Globus pallidus (tissue), 1 donor: ENCODE measurements at regions not wholly inside any gene's neighbourhood (a gene's known extent, or its start where the extent isn't known, plus 50 kb on each side); places are given as distances from the start of the nearest gene placed in this dataset.
"Not testable (repeated sequence)": the region's sequence is repeated elsewhere in the genome, so short reads cannot be mapped to it uniquely, and the experiment has no call there.

Source experiments
- DNase-seq: peaks from one replicate; pipeline ENCODE4 v3.0.0-alpha.2; 2015; ENCODE audit warnings: low spot score

- DNase-seq, result no peak
Observed at GRCh38 chr1:171397851-171398469, 84.0 kb downstream of the FMO4 start.

- DNase-seq, result no peak
Observed at GRCh38 chr1:171403393-171403792, 81.9 kb upstream of the PRRC2C start.

DNA sequence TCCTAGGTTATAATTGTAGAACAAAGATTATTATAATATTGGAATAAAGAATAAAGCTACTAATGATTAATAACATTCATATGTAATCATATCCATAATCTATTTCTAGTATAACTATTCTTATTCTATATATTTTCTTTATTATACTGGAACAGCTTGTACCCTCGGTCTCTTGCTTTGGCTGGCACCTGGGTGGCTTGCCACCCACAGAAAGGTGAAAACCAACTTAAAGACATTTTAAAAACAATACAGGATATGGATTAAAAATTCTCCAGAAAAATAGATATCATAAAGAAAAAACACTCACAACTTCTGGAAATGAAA is 80.0 kb upstream of the PRRC2C start:
- DNase-seq, result no peak

GRCh38 chr1:171413557-171413956 is 71.8 kb upstream of the PRRC2C start:
- DNase-seq, result not testable (repeated sequence)

GRCh38 chr1:171418546-171418945 is 66.8 kb upstream of the PRRC2C start:
- DNase-seq, result no peak

DNA sequence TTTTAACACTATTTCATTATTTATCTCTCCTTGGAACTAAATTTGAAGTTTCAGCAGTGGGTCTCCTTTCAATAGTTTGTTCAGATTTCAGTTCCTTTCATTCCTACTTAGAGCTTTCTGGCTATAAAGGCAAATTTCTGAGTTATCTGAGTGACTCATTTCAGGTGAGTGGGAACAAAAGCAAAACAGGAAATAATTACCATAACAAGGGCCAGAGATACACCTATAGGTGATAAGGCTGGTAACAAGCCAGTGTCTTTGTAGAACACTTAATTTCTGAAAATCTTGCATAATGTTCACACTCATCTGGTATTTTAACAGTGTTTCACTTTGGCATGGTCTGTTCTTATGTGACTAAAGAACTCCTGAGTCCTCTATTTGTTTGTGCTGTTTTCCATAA is 64.5 kb upstream of the PRRC2C start:
- no peak for DNase-seq

- no peak for DNase-seq
Observed at GRCh38 chr1:171421413-171422020, 63.8 kb upstream of the PRRC2C start.

GRCh38 chr1:171422511-171422910 is 62.8 kb upstream of the PRRC2C start:
- DNase-seq, result no peak

DNA sequence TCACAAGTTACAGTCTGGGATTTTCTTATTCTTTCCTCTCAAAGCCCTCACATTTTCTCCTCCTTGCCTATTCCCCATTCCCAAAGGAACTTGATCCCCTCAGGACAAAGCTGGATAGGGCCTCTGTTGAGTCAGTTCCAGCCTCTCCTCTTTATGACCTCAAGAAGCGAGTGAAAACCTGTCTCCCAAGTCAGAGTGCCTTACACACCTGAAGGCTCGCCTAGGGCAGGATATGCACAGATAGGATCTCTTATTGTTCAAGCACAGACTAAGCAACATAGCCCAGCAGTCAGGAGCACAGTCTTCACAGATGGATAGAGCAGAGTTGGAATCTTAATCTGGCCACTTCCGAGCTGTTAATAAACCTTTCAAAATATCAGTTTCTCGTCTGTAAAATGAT is 60.8 kb upstream of the PRRC2C start:
- DNase-seq, result no peak

GRCh38 chr1:171426645-171427044 is 58.7 kb upstream of the PRRC2C start:
- peak; percentile 16 for DNase-seq

DNA sequence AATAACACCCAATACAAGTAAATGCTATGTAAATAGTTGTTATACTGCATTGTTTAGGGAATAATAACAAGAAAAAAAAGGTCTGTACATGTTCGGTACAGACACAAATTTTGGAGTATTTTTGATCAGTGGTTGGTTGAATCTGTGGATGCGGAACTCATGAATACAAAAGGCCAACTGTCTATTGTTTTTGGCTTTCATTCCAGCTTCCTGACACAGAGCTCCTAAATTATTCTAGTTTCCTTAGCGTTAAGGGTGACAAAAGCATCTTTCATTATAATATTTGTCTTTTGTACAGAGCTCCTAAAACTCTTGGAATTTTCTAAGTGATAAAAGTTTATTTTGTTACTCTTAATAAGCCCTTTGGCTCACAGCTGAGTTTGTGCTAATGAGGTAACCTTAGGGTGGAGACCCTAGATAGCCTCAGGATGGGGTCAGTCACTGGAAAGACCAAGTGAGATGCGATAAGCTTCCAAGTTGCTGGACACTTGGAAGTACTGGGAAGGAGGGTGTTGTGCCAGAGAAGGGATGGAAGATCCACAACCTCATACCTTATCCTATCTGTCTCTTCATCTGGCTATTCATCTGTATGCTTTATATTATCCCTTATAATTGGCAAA is 57.4 kb upstream of the PRRC2C start:
- peak; percentile 67 for DNase-seq

- DNase-seq, result no peak
Observed at GRCh38 chr1:171429137-171429536, 56.2 kb upstream of the PRRC2C start.

GRCh38 chr1:171431994-171432393 is 53.3 kb upstream of the PRRC2C start:
- no peak for DNase-seq

DNA sequence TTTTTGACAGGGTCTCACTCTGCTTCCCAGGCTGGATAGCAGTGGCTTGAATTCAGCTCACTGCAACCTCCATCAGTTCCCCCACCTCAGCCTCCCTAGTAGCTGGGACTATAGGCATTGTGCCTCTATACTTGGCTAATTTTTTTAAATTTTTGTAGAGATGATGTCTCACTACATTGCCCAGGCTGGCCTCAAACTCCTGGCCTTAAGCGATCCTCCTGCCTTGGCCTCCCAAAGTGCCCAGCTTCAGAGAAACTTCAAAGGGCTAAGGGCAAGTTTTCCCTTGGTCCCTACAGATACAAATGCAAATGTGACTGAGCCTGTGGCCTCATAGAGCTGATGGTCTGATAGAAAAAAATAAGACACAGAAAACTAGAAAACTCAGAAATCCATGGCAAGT is 52.9 kb upstream of the PRRC2C start:
- no peak for DNase-seq

DNA sequence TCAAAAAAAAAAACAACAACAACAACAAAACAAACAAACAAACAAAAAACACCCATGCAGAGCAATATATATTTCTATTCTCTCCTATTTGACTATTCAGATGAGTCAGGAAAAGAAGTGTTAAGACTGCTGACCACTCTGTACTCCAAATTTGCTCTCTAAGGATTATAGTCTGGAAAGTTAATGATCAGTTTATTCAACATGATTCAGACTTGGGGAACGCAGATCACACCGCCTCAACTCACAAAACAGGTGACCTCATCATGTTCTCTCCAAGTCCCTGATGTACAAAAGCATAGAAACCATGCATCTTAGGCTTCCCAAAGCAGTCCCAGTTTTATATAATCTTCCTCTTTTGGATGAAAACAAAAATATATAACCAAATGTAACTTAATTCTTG is 51.9 kb upstream of the PRRC2C start:
- DNase-seq, result no peak

DNA sequence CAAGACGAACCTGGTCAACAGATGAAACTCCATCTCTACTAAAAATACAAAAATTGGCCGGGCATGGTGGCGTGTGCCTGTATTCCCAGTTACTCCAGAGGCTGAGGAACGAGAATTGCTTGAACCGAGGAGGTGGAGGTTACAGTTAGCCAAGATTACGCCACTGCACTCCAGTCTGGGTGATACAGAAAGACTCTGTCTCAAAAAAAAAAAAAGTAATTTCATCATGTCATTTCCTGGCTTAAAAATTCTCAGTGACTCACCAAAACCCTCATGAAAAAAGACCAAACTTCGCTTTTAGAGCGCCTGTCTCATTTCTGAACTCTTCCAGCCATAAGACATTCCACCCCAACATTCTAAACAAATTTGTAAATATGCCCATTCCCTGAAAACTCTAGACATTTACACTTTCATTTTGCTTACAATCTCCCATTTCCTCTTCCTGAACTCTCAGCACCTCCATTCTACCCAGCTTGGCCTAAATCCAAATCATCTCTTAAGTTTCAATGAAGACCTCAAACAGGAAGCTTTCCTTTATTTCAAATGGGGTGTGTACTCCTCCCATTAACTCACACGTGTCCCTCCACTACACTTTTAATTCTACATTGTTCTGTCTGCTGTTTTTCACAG is 50.5 kb upstream of the PRRC2C start:
- DNase-seq, result no peak
